HepG2 (cell line): ENCODE measurements at regions not wholly inside any gene's neighbourhood (a gene's known extent, or its start where the extent isn't known, plus 50 kb on each side); places are given as distances from the start of the nearest gene placed in this dataset.

Source experiments
- ATAC-seq: fragments of 200-7000 bp; cut with Tn5 transposase; 3 replicates; pipeline ENCODE4 v1.9.1; 2020; ENCODE audit warnings: mild to moderate bottlenecking, moderate library complexity
- BruUV-seq: library from RNA; stranded (reverse); fragments of 400-500 nt; replicated peaks from 2 replicates; lab custom pipeline; 2021; lab: Mats Ljungman, UMichigan
- CTCF ChIA-PET: fragments of 300-600 bp; formaldehyde crosslinking; extraction: SDS; loops from one replicate; lab custom pipeline; 2021; ENCODE audit warnings: low total read pairs, inconsistent platforms, low intra/inter-chr PET ratio; lab: Yijun Ruan, JAX
- POLR2A ChIA-PET: fragments of 350-600 bp; sonication (Branson Sonifier 250); formaldehyde crosslinking; loops from one replicate; lab custom pipeline; 2020; ENCODE audit warnings: antibody characterized with exemption, inconsistent platforms; lab: Yijun Ruan, JAX
- DNase-seq: peaks from one replicate; pipeline ENCODE4 v3.0.0-alpha.2; 2015; ENCODE audit warnings: low spot score
- FAIRE-seq: peaks from 3 replicates; lab custom pipeline; 2011; peaks lifted over from hg19 to GRCh38; lab: Jason Lieb, UNC
- H2AFZ ChIP-seq: one replicate; pipeline ENCODE4 v1.6.1; 2011; ENCODE audit warnings: low read length, inconsistent platforms
- H3K27ac ChIP-seq: fragments of 300-600 bp; 3 replicates; pipeline ENCODE4 v1.8.0; 2011; ENCODE audit warnings: mixed run types, mild to moderate bottlenecking, mixed read lengths, low read length, inconsistent platforms; ENCODE audit not compliant: insufficient read depth; ENCODE audit errors: extremely low read length
- H3K27me3 ChIP-seq, 2 experiments: fragments of 200-600 bp in 1 of 2; 2 replicates in 1 of 2; 3 replicates in 1 of 2; pipeline versions ENCODE4 v1.6.0 to v1.8.0; 2011; ENCODE audit warnings: low read length in 2 of 2, mild to moderate bottlenecking in 2 of 2, moderate library complexity in 2 of 2, inconsistent platforms in 1 of 2; ENCODE audit not compliant: insufficient read depth in 2 of 2, control insufficient read depth in 1 of 2
- H3K36me3 ChIP-seq, 2 experiments: fragments of 200-600 bp in 1 of 2; replicated peaks in 1 of 2; 2 replicates in 1 of 2; 3 replicates in 1 of 2; pipeline versions ENCODE4 v1.5.1 to v1.8.0; 2011; ENCODE audit warnings: low read length in 2 of 2, inconsistent platforms in 1 of 2; ENCODE audit not compliant: insufficient read depth in 2 of 2, control insufficient read depth in 1 of 2
- H3K4me1 ChIP-seq: 2 replicates; pipeline ENCODE4 v1.5.1; 2012; ENCODE audit warnings: low read length, inconsistent platforms; ENCODE audit not compliant: insufficient read depth
- H3K4me2 ChIP-seq: 2 replicates; pipeline ENCODE4 v1.6.0; 2011; ENCODE audit warnings: low read depth, low read length, inconsistent platforms
- H3K4me3 ChIP-seq, 3 experiments: fragments of 200-600 bp in 1 of 3; sonication (generic), shearing (Covaris generic) in 1 of 3; replicated peaks in 1 of 3; 2 replicates each; pipeline ENCODE4 v1.5.1; 2011 to 2016; ENCODE audit warnings: low read length in 3 of 3, inconsistent platforms in 2 of 3, low read depth in 2 of 3, mild to moderate bottlenecking in 2 of 3, control low read depth in 1 of 3, mixed read lengths in 1 of 3; ENCODE audit not compliant: insufficient read depth in 1 of 3
- H3K79me2 ChIP-seq: one replicate; pipeline ENCODE4 v1.6.1; 2011; ENCODE audit warnings: low read length, inconsistent platforms; ENCODE audit not compliant: insufficient read depth
- H3K9ac ChIP-seq: 2 replicates; pipeline ENCODE4 v1.6.0; 2011; ENCODE audit warnings: mild to moderate bottlenecking, low read depth, low read length, inconsistent platforms; ENCODE audit not compliant: insufficient read depth
- H3K9me3 ChIP-seq: 2 replicates; pipeline ENCODE4 v1.5.1; 2012; ENCODE audit warnings: mild to moderate bottlenecking, low read length
- H4K20me1 ChIP-seq: 2 replicates; pipeline ENCODE4 v1.6.0; 2011; ENCODE audit warnings: inconsistent platforms, mild to moderate bottlenecking, low read length, moderate library complexity; ENCODE audit not compliant: insufficient read depth
- JARID2 ChIP-seq: sonication (generic); formaldehyde crosslinking; IDR thresholded peaks from 2 replicates; pipeline ENCODE4 v1.8.1; 2023; ENCODE audit warnings: missing genetic modification reagents, inconsistent platforms; ENCODE audit not compliant: insufficient replicate concordance
- KDM6A ChIP-seq: IDR thresholded peaks from 2 replicates; pipeline ENCODE4 v1.6.1; 2016; ENCODE audit warnings: low read depth
- NBN ChIP-seq: fragments of 450-650 bp; conservative IDR thresholded peaks from 2 replicates; pipeline ENCODE4 v1.6.1; 2017
- NFKB2 ChIP-seq: sonication (generic); formaldehyde crosslinking; IDR thresholded peaks from 2 replicates; pipeline ENCODE4 v1.4.0; 2020; ENCODE audit warnings: missing genetic modification reagents, borderline replicate concordance
- NR3C1 ChIP-seq: sonication (generic); formaldehyde crosslinking; IDR thresholded peaks from 2 replicates; pipeline ENCODE4 v1.4.0; 2020; ENCODE audit warnings: missing genetic modification reagents
- REL ChIP-seq: sonication (generic); formaldehyde crosslinking; conservative IDR thresholded peaks from 2 replicates; pipeline ENCODE4 v1.8.0; 2022; ENCODE audit warnings: mild to moderate bottlenecking, missing genetic modification reagents, moderate library complexity
- RXRA ChIP-seq: sonication (generic); formaldehyde crosslinking; IDR thresholded peaks from 2 replicates; pipeline ENCODE4 v1.5.1; 2020; ENCODE audit warnings: missing genetic modification reagents
- SUZ12 ChIP-seq: fragments of 150-350 bp; IDR thresholded peaks from 2 replicates; pipeline ENCODE4 v1.6.1; 2014; ENCODE audit warnings: low read depth, low read length
- TEAD2 ChIP-seq: sonication (generic); formaldehyde crosslinking; IDR thresholded peaks from 2 replicates; pipeline ENCODE4 v1.9.0; 2021; ENCODE audit warnings: missing genetic modification reagents
- YY1 ChIP-seq: IDR thresholded peaks from 2 replicates; pipeline ENCODE4 v1.6.1; 2011; ENCODE audit warnings: low read length, low read depth, moderate library complexity, mild to moderate bottlenecking; ENCODE audit not compliant: insufficient read depth, insufficient replicate concordance
- ZNF230 ChIP-seq: sonication (generic); formaldehyde crosslinking; IDR thresholded peaks from 2 replicates; pipeline ENCODE4 v1.4.0; 2020; ENCODE audit warnings: mild to moderate bottlenecking, missing genetic modification reagents
- ZNF337 ChIP-seq: sonication (generic); formaldehyde crosslinking; IDR thresholded peaks from 2 replicates; pipeline ENCODE4 v1.5.1; 2020; ENCODE audit warnings: missing genetic modification reagents, low read depth, mild to moderate bottlenecking, borderline replicate concordance
- ZNF383 ChIP-seq: sonication (generic); formaldehyde crosslinking; IDR thresholded peaks from 2 replicates; pipeline ENCODE4 v1.4.0; 2020; ENCODE audit warnings: missing genetic modification reagents, mild to moderate bottlenecking, borderline replicate concordance
- ZNF761 ChIP-seq: sonication (generic); formaldehyde crosslinking; conservative IDR thresholded peaks from 2 replicates; pipeline ENCODE4 v1.4.0; 2020; ENCODE audit warnings: mild to moderate bottlenecking, missing genetic modification reagents
- WGBS: methylation state at CpG from one replicate; pipeline ENCODE4 v1.1.6; 2017; ENCODE audit warnings: low lambda C conversion rate; 5-methylcytosine and 5-hydroxymethylcytosine counted together
- in situ Hi-C: cut with HindIII; loops from 2 replicates; pipeline ENCODE4 v1.10.0; 2017; ENCODE audit warnings: low pct_unique_long_range_greater_than_20kb; ENCODE audit not compliant: extremely low pct_ligation_motif_present
- intact Hi-C: fragments of 100-400 bp; cut with micrococcal nuclease; formaldehyde crosslinking; loops from one replicate; pipeline ENCODE4 v1.10.0; 2022; ENCODE audit not compliant: unreplicated experiment
- TF ChIP-seq, protein P1 (sequence below): sonication (generic); formaldehyde crosslinking; IDR thresholded peaks from 2 replicates; pipeline ENCODE4 v1.4.0; 2020; ENCODE audit warnings: missing genetic modification reagents
- TF ChIP-seq, protein P2 (sequence below): sonication (generic); formaldehyde crosslinking; IDR thresholded peaks from 2 replicates; pipeline ENCODE4 v1.5.0; 2020; ENCODE audit warnings: mild to moderate bottlenecking, missing genetic modification reagents

DNA sequence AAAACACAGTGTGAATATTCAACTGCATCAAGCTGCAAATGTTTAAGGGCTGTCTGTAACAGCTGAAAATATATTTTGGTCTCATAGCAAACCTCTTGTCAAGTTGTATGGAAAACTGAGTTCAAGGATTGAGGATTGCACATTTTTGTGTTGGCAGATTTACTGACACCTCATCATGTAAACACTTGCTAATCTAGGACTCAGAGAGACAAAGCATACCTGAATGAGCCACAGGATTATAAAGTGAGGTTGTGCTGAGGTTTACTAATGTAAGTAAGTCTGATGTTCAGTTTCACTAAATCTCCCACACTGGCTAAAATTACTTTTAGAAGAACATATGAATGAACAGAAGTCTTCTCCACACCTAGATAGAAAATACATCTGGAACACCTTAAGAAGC is 1993.1 kb upstream of the CELF4 start (continued):
- TF ChIP-seq ZNF230 (no peak), REL (CRISPR knock-in tag) (no peak), SUZ12 (no peak), ZNF383 (CRISPR knock-in tag) (no peak), JARID2 (CRISPR knock-in tag) (no peak), ZNF761 (CRISPR knock-in tag) (no peak), KDM6A (CRISPR knock-in tag) (no peak)
- TF ChIP-seq, protein P1, sequence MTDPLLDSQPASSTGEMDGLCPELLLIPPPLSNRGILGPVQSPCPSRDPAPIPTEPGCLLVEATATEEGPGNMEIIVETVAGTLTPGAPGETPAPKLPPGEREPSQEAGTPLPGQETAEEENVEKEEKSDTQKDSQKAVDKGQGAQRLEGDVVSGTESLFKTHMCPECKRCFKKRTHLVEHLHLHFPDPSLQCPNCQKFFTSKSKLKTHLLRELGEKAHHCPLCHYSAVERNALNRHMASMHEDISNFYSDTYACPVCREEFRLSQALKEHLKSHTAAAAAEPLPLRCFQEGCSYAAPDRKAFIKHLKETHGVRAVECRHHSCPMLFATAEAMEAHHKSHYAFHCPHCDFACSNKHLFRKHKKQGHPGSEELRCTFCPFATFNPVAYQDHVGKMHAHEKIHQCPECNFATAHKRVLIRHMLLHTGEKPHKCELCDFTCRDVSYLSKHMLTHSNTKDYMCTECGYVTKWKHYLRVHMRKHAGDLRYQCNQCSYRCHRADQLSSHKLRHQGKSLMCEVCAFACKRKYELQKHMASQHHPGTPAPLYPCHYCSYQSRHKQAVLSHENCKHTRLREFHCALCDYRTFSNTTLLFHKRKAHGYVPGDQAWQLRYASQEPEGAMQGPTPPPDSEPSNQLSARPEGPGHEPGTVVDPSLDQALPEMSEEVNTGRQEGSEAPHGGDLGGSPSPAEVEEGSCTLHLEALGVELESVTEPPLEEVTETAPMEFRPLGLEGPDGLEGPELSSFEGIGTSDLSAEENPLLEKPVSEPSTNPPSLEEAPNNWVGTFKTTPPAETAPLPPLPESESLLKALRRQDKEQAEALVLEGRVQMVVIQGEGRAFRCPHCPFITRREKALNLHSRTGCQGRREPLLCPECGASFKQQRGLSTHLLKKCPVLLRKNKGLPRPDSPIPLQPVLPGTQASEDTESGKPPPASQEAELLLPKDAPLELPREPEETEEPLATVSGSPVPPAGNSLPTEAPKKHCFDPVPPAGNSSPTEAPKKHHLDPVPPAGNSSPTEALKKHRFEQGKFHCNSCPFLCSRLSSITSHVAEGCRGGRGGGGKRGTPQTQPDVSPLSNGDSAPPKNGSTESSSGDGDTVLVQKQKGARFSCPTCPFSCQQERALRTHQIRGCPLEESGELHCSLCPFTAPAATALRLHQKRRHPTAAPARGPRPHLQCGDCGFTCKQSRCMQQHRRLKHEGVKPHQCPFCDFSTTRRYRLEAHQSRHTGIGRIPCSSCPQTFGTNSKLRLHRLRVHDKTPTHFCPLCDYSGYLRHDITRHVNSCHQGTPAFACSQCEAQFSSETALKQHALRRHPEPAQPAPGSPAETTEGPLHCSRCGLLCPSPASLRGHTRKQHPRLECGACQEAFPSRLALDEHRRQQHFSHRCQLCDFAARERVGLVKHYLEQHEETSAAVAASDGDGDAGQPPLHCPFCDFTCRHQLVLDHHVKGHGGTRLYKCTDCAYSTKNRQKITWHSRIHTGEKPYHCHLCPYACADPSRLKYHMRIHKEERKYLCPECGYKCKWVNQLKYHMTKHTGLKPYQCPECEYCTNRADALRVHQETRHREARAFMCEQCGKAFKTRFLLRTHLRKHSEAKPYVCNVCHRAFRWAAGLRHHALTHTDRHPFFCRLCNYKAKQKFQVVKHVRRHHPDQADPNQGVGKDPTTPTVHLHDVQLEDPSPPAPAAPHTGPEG (CRISPR knock-in tag): no peak
- TF ChIP-seq, all 625 proteins: peak for 0

DNA sequence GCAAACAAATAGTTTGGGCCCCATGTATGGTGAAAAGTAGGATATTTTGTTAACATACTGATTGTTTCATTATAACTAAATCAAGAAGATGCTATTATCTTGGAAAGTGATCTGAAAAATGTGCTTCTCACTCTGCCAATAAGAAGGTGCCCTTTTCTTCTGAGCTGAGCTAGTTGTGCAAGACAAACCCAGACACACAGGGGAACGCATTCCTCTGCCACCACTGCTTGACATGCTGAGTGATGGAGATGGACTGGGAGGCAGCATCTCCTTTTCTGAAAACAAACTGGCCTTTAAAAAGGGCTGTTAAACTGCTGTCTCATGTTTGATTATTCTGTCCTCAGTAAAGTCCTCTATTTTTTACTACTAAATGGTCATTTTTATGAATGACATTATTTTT is 1989.9 kb upstream of the CELF4 start:
- POLR2A ChIA-PET: no interaction called here
- Histone ChIP-seq H4K20me1 (no peaks in the 10 kb centered on the region), H2AFZ (no peak overlapping the region), H3K79me2 (no peaks in the 10 kb centered on the region), H3K27me3 (no peaks in the 10 kb centered on the region), H3K27ac (no peak overlapping the region), H3K9ac (no peak overlapping the region), H3K4me3 (no peak overlapping the region), H3K4me2 (no peak overlapping the region), H3K36me3 (no peaks in the 10 kb centered on the region), H3K4me1 (no peaks in the 10 kb centered on the region), H3K9me3 (no peaks in the 10 kb centered on the region)
- TF ChIP-seq YY1 (no peak), NBN (no peak), TEAD2 (CRISPR knock-in tag) (no peak), NR3C1 (no peak), NFKB2 (no peak), RXRA (CRISPR knock-in tag) (no peak), ZNF337 (CRISPR knock-in tag) (no peak)
- TF ChIP-seq, protein P2, sequence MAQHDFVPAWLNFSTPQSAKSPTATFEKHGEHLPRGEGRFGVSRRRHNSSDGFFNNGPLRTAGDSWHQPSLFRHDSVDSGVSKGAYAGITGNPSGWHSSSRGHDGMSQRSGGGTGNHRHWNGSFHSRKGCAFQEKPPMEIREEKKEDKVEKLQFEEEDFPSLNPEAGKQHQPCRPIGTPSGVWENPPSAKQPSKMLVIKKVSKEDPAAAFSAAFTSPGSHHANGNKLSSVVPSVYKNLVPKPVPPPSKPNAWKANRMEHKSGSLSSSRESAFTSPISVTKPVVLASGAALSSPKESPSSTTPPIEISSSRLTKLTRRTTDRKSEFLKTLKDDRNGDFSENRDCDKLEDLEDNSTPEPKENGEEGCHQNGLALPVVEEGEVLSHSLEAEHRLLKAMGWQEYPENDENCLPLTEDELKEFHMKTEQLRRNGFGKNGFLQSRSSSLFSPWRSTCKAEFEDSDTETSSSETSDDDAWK: no peak
- FAIRE-seq: no peak
- in situ Hi-C loops: no loop called here
- no TSS peak for BruUV-seq
- intact Hi-C loops: no loop called here
- CTCF ChIA-PET: no interaction called here
- WGBS: no CpG with 5 or more reads among the region's 1 CpG
- ATAC-seq: no peak
- DNase-seq: no peak
